GM19455 (cell line): ENCODE measurements at regions not wholly inside any gene's neighbourhood (a gene's known extent, or its start where the extent isn't known, plus 50 kb on each side); places are given as distances from the start of the nearest gene placed in this dataset.

Source experiments
- ATAC-seq: cut with Tn5 transposase; IDR thresholded peaks from one replicate; pipeline ENCODE4 v1.9.1; 2021; ENCODE audit not compliant: unreplicated experiment

GRCh38 chr7:46396481-46396880, 475.4 kb upstream of the IGFBP3 start:
- ATAC-seq = no peak

GRCh38 chr7:46393142-46393541, 472.1 kb upstream of the IGFBP3 start:
- no peak for ATAC-seq

GRCh38 chr7:46391231-46392201, 470.4 kb upstream of the IGFBP3 start:
- ATAC-seq = no peak

GRCh38 chr7:46390042-46390441, 469.0 kb upstream of the IGFBP3 start:
- ATAC-seq = no peak

GRCh38 chr7:46389146-46389545, 468.1 kb upstream of the IGFBP3 start:
- no peak for ATAC-seq

- no peak for ATAC-seq
Measured at GRCh38 chr7:46387646-46388045, 466.6 kb upstream of the IGFBP3 start.

GRCh38 chr7:46386428-46387399, 465.6 kb upstream of the IGFBP3 start:
- ATAC-seq = no peak

GRCh38 chr7:46385662-46386309, 464.7 kb upstream of the IGFBP3 start:
- ATAC-seq = no peak

- no peak for ATAC-seq
Measured at GRCh38 chr7:46383605-46384004, 462.5 kb upstream of the IGFBP3 start.

GRCh38 chr7:46369933-46370654, 449.0 kb upstream of the IGFBP3 start:
- ATAC-seq = no peak

- ATAC-seq = no peak
Measured at GRCh38 chr7:46368871-46369270, 447.8 kb upstream of the IGFBP3 start.

GRCh38 chr7:46366526-46366925, 445.5 kb upstream of the IGFBP3 start:
- ATAC-seq = no peak

- ATAC-seq = no peak
Measured at GRCh38 chr7:46363688-46364087, 442.6 kb upstream of the IGFBP3 start.

GRCh38 chr7:46360811-46361210, 439.7 kb upstream of the IGFBP3 start:
- ATAC-seq = no peak

- ATAC-seq = no peak
Measured at GRCh38 chr7:46360296-46360695, 439.2 kb upstream of the IGFBP3 start.

- ATAC-seq = no peak
Measured at GRCh38 chr7:46357851-46358250, 436.8 kb upstream of the IGFBP3 start.

- no peak for ATAC-seq
Measured at GRCh38 chr7:46357290-46357689, 436.2 kb upstream of the IGFBP3 start.

GRCh38 chr7:46356371-46356770, 435.3 kb upstream of the IGFBP3 start:
- ATAC-seq = no peak

- no peak for ATAC-seq
Measured at GRCh38 chr7:46355331-46355730, 434.3 kb upstream of the IGFBP3 start.
